K562 (cell line): ENCODE measurements at regions not wholly inside any gene's neighbourhood (a gene's known extent, or its start where the extent isn't known, plus 50 kb on each side); places are given as distances from the start of the nearest gene placed in this dataset.

Source experiments
- AFF4 ChIP-seq: sonication (generic); formaldehyde crosslinking; IDR thresholded peaks from 2 replicates; pipeline ENCODE4 v1.8.0; 2023; ENCODE audit warnings: mild to moderate bottlenecking, missing genetic modification reagents
- BRF1 ChIP-seq: IDR thresholded peaks from 3 replicates; pipeline ENCODE4 v1.6.1; 2011; ENCODE audit warnings: borderline replicate concordance, mild to moderate bottlenecking; ENCODE audit not compliant: insufficient read length; ENCODE audit errors: extremely low read depth
- CTCF ChIP-seq, 3 experiments: IDR thresholded peaks in 2 of 3; conservative IDR thresholded peaks in 1 of 3; 2 replicates each; pipeline ENCODE4 v1.5.1; 2011 to 2012; ENCODE audit warnings: low read length in 3 of 3, mild to moderate bottlenecking in 3 of 3, control low read depth in 2 of 3, improper control_type of control experiment in 1 of 3, inconsistent platforms in 1 of 3, low read depth in 1 of 3, mixed read lengths in 1 of 3, moderate library complexity in 1 of 3; ENCODE audit not compliant: insufficient read depth in 2 of 3
- GABPA ChIP-seq: fragments of 200-800 bp; sonication (Bioruptor generic); conservative IDR thresholded peaks from 2 replicates; pipeline ENCODE4 v1.6.1; 2016; ENCODE audit warnings: low read depth, missing genetic modification characterization, missing compliant biosample characterization
- NFYB ChIP-seq: IDR thresholded peaks from 2 replicates; pipeline ENCODE4 v1.6.1; 2011; ENCODE audit warnings: mild to moderate bottlenecking, moderate library complexity; ENCODE audit not compliant: insufficient read length; ENCODE audit errors: extremely low read depth
- TSHZ1 ChIP-seq: fragments of 250-450 bp; sonication (Bioruptor Pico); IDR thresholded peaks from 2 replicates; pipeline ENCODE4 v1.4.0; 2020; ENCODE audit warnings: mild to moderate bottlenecking, moderate library complexity
- ZBTB26 ChIP-seq: fragments of 450-650 bp; formaldehyde crosslinking; IDR thresholded peaks from 2 replicates; pipeline ENCODE4 v1.4.0; 2022; ENCODE audit warnings: missing genetic modification characterization
- ZNF584 ChIP-seq: fragments of 200-800 bp; sonication (Bioruptor generic); IDR thresholded peaks from 2 replicates; pipeline ENCODE4 v1.6.1; 2016; ENCODE audit warnings: low read depth, mild to moderate bottlenecking, missing genetic modification characterization, missing compliant biosample characterization

- TF ChIP-seq GABPA, result no peak
- TF ChIP-seq ZNF584 (CRISPR knock-in tag), result no peak
- no peak for TF ChIP-seq ZBTB26 (CRISPR knock-in tag)
- TF ChIP-seq TSHZ1 (CRISPR knock-in tag), result no peak
- no peak for TF ChIP-seq BRF1
- no peak for TF ChIP-seq AFF4 (CRISPR knock-in tag)
- TF ChIP-seq NFYB, result no peak
- no peak for TF ChIP-seq CTCF (IDR thresholded peaks at IDR 0.05 in 2 of 3, conservative IDR thresholded peaks at IDR 0.05 in 1 of 3; ENCODE audit: insufficient read depth in 2 of 3, low read depth in 1 of 3, low read length in 3 of 3)
Observed at GRCh38 chr13:57044910-57045309, 95.8 kb upstream of the PRR20A start.
